Keratinocyte (primary cell): ENCODE measurements at regions not wholly inside any gene's neighbourhood (a gene's known extent, or its start where the extent isn't known, plus 50 kb on each side); places are given as distances from the start of the nearest gene placed in this dataset.

Source experiments
- CTCF ChIP-seq, 3 experiments: IDR thresholded peaks in 1 of 3; conservative IDR thresholded peaks in 1 of 3; optimal IDR thresholded peaks in 1 of 3; 2 replicates in 2 of 3; 3 replicates in 1 of 3; pipeline versions ENCODE3 to v1.5.1; 2011; ENCODE audit warnings: low read length in 3 of 3, mild to moderate bottlenecking in 3 of 3, moderate library complexity in 2 of 3, control low read depth in 1 of 3, inconsistent platforms in 1 of 3; ENCODE audit not compliant: insufficient read depth in 2 of 3; ENCODE audit errors: extremely low read depth in 1 of 3
- EZH2 ChIP-seq: IDR thresholded peaks from one replicate; pipeline ENCODE4 v1.6.1; 2012; ENCODE audit warnings: inconsistent platforms, mild to moderate bottlenecking, low read length, moderate library complexity

DNA sequence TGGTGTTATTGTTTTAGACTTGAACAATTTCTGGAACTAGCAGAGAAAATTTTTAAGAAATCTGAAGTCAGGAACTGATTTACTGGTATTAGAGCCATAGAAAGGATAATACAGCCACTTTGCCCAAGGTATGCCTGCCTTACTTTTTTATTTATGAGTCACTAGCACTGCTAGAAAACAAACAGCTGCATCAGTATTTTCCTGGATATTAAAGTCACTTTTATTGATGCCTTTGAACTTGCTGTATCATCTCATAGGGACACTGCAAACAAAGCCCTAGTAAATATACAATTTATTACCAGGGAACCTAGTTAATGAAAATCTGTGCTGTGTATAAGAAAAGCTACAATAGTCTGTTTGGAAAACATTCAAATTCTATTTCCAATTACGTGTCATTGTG lies 490.8 kb upstream of the TMPRSS15 start:
- no peak for TF ChIP-seq EZH2
- no peak for TF ChIP-seq CTCF (optimal IDR thresholded peaks at IDR 0.05 in 1 of 3, IDR thresholded peaks at IDR 0.05 in 1 of 3, conservative IDR thresholded peaks at IDR 0.05 in 1 of 3; ENCODE audit: extremely low read depth in 1 of 3, insufficient read depth in 2 of 3, low read length in 3 of 3)
